ENCODE measurements at regions not wholly inside any gene's neighbourhood (a gene's known extent, or its start where the extent isn't known, plus 50 kb on each side); places are given as distances from the start of the nearest gene placed in this dataset.

DNA sequence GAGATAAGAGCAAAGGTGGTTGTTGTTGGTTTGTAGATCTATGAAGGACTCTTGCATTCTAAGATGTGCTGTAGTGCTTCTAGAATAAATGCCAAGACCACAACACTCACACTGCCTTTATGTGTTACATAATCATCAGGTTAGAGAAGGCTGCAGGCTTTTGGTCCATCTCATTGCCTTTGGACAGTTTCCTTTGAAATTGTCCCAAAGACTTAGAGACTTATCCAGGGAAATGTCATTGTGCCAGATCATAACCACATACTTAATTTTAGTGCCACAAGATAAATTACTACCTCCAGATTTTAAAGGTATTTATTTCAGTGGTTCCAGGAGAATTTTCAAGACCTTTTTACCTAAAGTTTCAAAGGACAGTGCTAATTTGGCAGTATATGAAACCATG is 666.6 kb upstream of the CITED2 start:
- H3K9me2 ChIP-seq (replicated peaks; ENCODE audit: insufficient read depth, low read length) = no peaks in the 10 kb centered on the region
- no peaks in the 10 kb centered on the region for H3K36me3 ChIP-seq (ENCODE audit: low read length)
- H3K9ac ChIP-seq (ENCODE audit: low read length) = no peak overlapping the region
- H4K20me1 ChIP-seq (ENCODE audit: low read depth, low read length) = no peaks in the 10 kb centered on the region
- no peak for TF ChIP-seq EZH2phosphoT487 (conservative IDR thresholded peaks at IDR 0.05; ENCODE audit: low read length)
- TF ChIP-seq CTCF (IDR thresholded peaks at IDR 0.05; ENCODE audit: insufficient read depth, low read length, poor library complexity, severe bottlenecking) = no peak
- H3F3A ChIP-seq (ENCODE audit: insufficient read depth) = no peaks in the 10 kb centered on the region
- no peak overlapping the region for H2AFZ ChIP-seq (ENCODE audit: low read depth, low read length, severe bottlenecking)
- no peak overlapping the region for H3K4me2 ChIP-seq (ENCODE audit: low read depth, low read length, poor library complexity, severe bottlenecking)
- no peak overlapping the region for H3K4me3 ChIP-seq (ENCODE audit: insufficient read depth, low read length, poor library complexity, severe bottlenecking)
- no peaks in the 10 kb centered on the region for H3K9me3 ChIP-seq (ENCODE audit: insufficient read depth, low read length)
- no peak overlapping the region for H3K27ac ChIP-seq (ENCODE audit: low read depth, low read length)
- no peaks in the 10 kb centered on the region for H3K79me2 ChIP-seq (ENCODE audit: insufficient read depth, low read length)
- no peaks in the 10 kb centered on the region for H3K27me3 ChIP-seq (ENCODE audit: low read length)

- H3K79me2 ChIP-seq (ENCODE audit: insufficient read depth, low read length) = no peaks in the 10 kb centered on the region
- H3F3A ChIP-seq (ENCODE audit: insufficient read depth) = no peaks in the 10 kb centered on the region
- no peak overlapping the region for H3K27ac ChIP-seq (ENCODE audit: low read depth, low read length)
- no peaks in the 10 kb centered on the region for H3K36me3 ChIP-seq (ENCODE audit: low read length)
- no peak overlapping the region for H2AFZ ChIP-seq (ENCODE audit: low read depth, low read length, severe bottlenecking)
- no peaks in the 10 kb centered on the region for H3K9me3 ChIP-seq (ENCODE audit: insufficient read depth, low read length)
- no peak overlapping the region for H3K4me2 ChIP-seq (ENCODE audit: low read depth, low read length, poor library complexity, severe bottlenecking)
- TF ChIP-seq EZH2phosphoT487 (conservative IDR thresholded peaks at IDR 0.05; ENCODE audit: low read length) (no peak), CTCF (IDR thresholded peaks at IDR 0.05; ENCODE audit: insufficient read depth, low read length, poor library complexity, severe bottlenecking) (no peak)
- no peaks in the 10 kb centered on the region for H4K20me1 ChIP-seq (ENCODE audit: low read depth, low read length)
- H3K9me2 ChIP-seq (replicated peaks; ENCODE audit: insufficient read depth, low read length) = no peaks in the 10 kb centered on the region
- no peak overlapping the region for H3K9ac ChIP-seq (ENCODE audit: low read length)
- H3K4me3 ChIP-seq (ENCODE audit: insufficient read depth, low read length, poor library complexity, severe bottlenecking) = no peak overlapping the region
- no peaks in the 10 kb centered on the region for H3K27me3 ChIP-seq (ENCODE audit: low read length)
These were observed 665.9 kb upstream of the CITED2 start for GRCh38 chr6:140040396-140040795.

GRCh38 chr6:140039364-140039763 is 664.9 kb upstream of the CITED2 start:
- Histone ChIP-seq H3K27ac (ENCODE audit: low read depth, low read length) (no peak overlapping the region), H3K9me2 (replicated peaks; ENCODE audit: insufficient read depth, low read length) (no peaks in the 10 kb centered on the region), H3K27me3 (ENCODE audit: low read length) (no peaks in the 10 kb centered on the region), H4K20me1 (ENCODE audit: low read depth, low read length) (no peaks in the 10 kb centered on the region), H3K36me3 (ENCODE audit: low read length) (no peaks in the 10 kb centered on the region), H3K4me3 (ENCODE audit: insufficient read depth, low read length, poor library complexity, severe bottlenecking) (no peak overlapping the region), H3F3A (ENCODE audit: insufficient read depth) (no peaks in the 10 kb centered on the region), H3K9ac (ENCODE audit: low read length) (no peak overlapping the region), H2AFZ (ENCODE audit: low read depth, low read length, severe bottlenecking) (no peak overlapping the region), H3K4me2 (ENCODE audit: low read depth, low read length, poor library complexity, severe bottlenecking) (no peak overlapping the region), H3K79me2 (ENCODE audit: insufficient read depth, low read length) (no peaks in the 10 kb centered on the region), H3K9me3 (ENCODE audit: insufficient read depth, low read length) (no peaks in the 10 kb centered on the region)
- TF ChIP-seq EZH2phosphoT487 (conservative IDR thresholded peaks at IDR 0.05; ENCODE audit: low read length) = no peak
- no peak for TF ChIP-seq CTCF (IDR thresholded peaks at IDR 0.05; ENCODE audit: insufficient read depth, low read length, poor library complexity, severe bottlenecking)

DNA sequence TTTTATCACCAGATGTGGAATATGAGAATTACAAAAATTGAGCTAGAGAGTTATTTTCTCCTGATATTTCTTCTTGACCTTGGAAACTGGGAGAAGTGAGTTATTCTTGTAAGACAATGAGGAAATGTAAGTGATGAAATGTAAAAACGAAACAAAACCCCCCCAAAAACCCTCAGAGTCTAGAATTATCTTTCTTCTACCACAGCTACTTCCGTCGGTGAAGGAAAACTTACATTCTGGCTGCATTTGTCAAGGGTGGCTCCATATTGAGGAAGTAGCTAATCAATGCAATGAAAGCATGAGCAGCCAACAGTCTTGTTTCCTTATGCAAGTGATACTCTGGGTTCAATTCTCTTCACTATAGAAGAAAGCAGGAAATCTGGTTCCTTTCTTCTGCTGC is 661.7 kb upstream of the CITED2 start:
- H3K27ac ChIP-seq (ENCODE audit: low read depth, low read length) = no peak overlapping the region
- H2AFZ ChIP-seq (ENCODE audit: low read depth, low read length, severe bottlenecking) = no peak overlapping the region
- TF ChIP-seq CTCF (IDR thresholded peaks at IDR 0.05; ENCODE audit: insufficient read depth, low read length, poor library complexity, severe bottlenecking) (no peak), EZH2phosphoT487 (conservative IDR thresholded peaks at IDR 0.05; ENCODE audit: low read length) (no peak)
- no peaks in the 10 kb centered on the region for H3K9me2 ChIP-seq (replicated peaks; ENCODE audit: insufficient read depth, low read length)
- H3K4me2 ChIP-seq (ENCODE audit: low read depth, low read length, poor library complexity, severe bottlenecking) = no peak overlapping the region
- no peaks in the 10 kb centered on the region for H3F3A ChIP-seq (ENCODE audit: insufficient read depth)
- no peaks in the 10 kb centered on the region for H4K20me1 ChIP-seq (ENCODE audit: low read depth, low read length)
- H3K36me3 ChIP-seq (ENCODE audit: low read length) = no peaks in the 10 kb centered on the region
- H3K79me2 ChIP-seq (ENCODE audit: insufficient read depth, low read length) = no peaks in the 10 kb centered on the region
- no peaks in the 10 kb centered on the region for H3K9me3 ChIP-seq (ENCODE audit: insufficient read depth, low read length)
- no peak overlapping the region for H3K9ac ChIP-seq (ENCODE audit: low read length)
- H3K4me3 ChIP-seq (ENCODE audit: insufficient read depth, low read length, poor library complexity, severe bottlenecking) = no peak overlapping the region
- no peaks in the 10 kb centered on the region for H3K27me3 ChIP-seq (ENCODE audit: low read length)
